C1 segment of cervical spinal cord (tissue), 14 donors: ENCODE measurements at regions not wholly inside any gene's neighbourhood (a gene's known extent, or its start where the extent isn't known, plus 50 kb on each side); places are given as distances from the start of the nearest gene placed in this dataset.
A peak's percentile ranks its signal among the peaks of the same experiment; 100 is the strongest.

Experiments used
- DNase-seq, 14 donors: peaks; one replicate each; lab custom pipeline; 2025; lab: John Stamatoyannopoulos, UW

DNA sequence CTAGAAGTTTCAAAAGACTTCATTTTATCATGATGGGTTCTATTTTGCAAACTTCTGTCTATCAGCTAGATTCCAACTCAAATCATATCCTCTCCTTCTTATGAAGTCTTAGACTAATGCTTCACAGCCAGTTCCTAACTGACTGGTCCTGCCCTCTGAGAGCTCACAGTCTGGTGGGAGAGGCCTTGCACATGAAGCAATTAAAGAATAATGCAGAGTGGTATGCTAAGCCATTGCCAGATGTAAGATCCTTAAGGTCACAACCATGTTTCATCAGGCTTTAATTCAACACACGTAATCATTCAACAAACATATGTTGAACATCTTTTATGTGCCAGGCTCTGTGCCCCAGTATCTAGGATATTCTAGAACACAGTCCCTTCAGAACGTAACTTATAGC lies 125.8 kb upstream of the TMPO start:
- DNase-seq = no peak

DNA sequence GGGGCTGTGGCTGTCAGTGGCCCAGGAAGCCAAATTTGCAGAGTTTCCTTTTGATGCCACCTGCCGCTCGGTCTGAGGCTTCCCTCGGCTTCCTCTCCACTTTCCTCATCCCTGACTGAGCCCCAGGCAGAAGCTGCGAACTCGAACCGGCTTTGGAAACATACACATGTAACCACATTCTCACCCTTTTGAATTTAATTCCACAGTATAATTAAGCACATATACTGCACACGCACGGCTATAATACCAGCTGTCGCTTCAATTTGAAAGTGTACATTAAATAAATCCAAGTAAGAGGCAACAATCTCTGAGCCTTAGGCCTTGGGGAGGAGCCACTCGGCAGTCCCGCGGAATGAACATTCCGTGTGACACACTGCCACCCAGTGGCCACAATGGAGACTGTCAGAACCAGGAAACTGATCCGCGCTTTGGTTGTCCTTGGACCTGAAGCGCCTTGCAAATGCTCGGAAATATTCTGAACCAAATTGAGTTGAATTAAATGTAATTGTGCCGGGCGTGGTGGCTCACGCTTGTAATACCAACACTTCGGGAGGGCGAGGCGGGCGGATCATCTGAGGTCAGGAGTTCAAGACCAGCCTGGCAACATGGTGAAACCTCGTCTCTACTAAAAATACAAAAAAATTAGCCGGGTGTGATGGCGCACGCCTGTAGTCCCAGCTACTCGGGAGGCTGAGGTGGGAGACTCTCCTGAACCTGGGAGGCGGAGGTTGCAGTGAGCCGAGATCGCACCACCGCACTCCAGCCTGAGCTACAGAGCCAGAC lies 117.9 kb upstream of the TMPO start:
- peak; percentile 7 to 84 (median 56) for DNase-seq

GRCh38 chr12:98399532-98399931 lies 115.9 kb upstream of the TMPO start:
- DNase-seq = no peak

DNA sequence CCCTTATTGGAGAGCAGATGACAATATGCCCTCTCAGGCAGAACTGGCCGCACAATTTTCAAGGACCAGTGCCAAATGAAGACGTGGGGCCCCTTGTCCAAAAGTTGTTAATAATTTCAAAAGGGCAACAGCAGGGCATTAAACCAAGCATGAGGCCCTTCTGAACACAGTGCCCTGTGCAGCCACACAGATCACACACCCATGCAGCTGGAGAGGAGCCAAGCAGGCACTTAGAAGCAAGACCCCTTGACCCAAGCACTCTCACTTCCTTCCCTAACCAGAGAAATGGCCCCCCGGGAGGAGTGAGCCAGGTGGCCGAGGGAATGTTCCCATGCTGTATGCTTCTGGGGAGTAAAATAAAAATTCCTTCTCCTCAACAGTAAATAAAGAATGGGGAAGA lies 114.0 kb upstream of the TMPO start:
- DNase-seq = no peak

- no peak for DNase-seq
Observed at GRCh38 chr12:98402091-98402490, 113.3 kb upstream of the TMPO start.

GRCh38 chr12:98402671-98403070 lies 112.7 kb upstream of the TMPO start:
- no peak for DNase-seq

DNA sequence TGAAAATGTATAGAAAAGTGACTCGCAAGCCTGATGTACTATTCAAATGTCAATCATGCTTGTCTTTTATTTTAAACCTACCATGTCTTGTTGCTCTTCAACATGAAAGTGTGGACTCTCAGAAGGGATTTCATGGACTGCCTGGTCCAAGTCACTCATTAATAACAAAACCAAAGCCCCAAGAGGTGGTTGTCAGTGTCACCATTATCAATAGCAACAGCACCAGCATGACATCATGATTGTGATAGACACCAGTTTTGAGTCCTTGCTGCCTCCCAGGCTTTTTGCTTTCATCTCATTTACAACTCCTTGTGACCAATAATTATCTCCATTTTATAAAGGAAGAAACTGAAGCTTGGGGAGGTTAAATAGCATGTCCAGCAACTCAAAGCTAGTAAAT lies 112.0 kb upstream of the TMPO start:
- DNase-seq = no peak

GRCh38 chr12:98403936-98404335 lies 111.5 kb upstream of the TMPO start:
- no peak for DNase-seq

- DNase-seq = no peak
Observed at GRCh38 chr12:98405805-98406366, 109.5 kb upstream of the TMPO start.

DNA sequence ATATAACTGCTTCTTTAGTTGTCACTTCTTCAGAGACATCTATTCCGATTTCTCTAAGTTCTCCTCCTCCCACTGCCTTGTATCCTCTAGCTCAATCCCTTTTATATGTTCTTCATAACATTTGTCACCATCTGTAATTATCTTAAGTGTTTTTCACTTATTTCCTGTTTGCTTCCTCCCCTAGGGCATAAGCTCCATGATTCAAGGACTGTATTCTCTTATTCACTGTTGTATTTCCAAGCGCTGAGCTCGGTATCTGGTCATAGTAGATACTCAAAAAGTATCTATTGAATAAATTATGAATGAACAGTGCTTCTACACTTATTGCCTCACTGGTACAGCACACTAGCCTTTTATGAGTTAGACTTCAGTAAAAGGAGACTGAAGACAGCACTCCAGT lies 109.0 kb upstream of the TMPO start:
- no peak for DNase-seq

- no peak for DNase-seq
Observed at GRCh38 chr12:98408681-98409080, 106.7 kb upstream of the TMPO start.

- DNase-seq = no peak
Observed at GRCh38 chr12:98409548-98409947, 105.8 kb upstream of the TMPO start.

DNA sequence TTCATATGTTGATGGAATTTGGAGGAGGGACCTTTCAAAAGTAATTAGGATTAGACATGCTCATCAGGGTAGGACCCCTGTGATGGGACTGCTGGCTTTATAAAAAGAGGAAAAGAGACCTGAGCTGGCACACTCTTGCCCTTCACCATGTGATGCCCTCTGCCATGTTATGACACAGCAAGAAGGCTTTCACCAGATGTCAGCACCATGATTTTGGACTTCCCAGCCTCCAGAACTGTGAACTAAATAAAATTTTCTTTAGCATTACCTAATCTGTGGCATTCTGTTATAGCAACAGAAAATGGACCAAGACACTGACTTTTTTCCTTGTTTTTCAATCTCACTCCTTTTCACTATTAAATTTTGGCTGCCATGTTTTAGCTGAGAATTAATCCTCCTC lies 105.0 kb upstream of the TMPO start:
- no peak for DNase-seq

GRCh38 chr12:98416845-98417244 lies 98.5 kb upstream of the TMPO start:
- no peak for DNase-seq

DNA sequence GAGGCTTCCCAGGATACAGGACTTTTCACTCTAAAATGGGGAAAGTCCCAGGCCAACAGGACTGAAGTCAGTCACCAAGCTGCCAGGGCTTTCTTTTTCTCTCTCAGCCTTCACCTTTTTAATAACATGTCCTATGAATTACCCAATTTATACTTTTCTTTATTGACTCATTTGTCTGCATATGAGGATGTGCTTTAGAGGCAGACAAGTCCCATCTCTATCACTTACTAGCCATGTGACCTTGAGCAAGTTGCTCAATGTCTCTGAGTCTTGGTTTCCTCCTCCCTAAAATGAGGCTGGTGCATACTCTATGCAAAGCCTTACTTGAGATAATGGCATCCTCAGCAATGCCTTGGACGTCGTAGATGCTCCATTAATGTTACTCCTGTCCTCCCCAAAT lies 98.1 kb upstream of the TMPO start:
- no peak for DNase-seq

DNA sequence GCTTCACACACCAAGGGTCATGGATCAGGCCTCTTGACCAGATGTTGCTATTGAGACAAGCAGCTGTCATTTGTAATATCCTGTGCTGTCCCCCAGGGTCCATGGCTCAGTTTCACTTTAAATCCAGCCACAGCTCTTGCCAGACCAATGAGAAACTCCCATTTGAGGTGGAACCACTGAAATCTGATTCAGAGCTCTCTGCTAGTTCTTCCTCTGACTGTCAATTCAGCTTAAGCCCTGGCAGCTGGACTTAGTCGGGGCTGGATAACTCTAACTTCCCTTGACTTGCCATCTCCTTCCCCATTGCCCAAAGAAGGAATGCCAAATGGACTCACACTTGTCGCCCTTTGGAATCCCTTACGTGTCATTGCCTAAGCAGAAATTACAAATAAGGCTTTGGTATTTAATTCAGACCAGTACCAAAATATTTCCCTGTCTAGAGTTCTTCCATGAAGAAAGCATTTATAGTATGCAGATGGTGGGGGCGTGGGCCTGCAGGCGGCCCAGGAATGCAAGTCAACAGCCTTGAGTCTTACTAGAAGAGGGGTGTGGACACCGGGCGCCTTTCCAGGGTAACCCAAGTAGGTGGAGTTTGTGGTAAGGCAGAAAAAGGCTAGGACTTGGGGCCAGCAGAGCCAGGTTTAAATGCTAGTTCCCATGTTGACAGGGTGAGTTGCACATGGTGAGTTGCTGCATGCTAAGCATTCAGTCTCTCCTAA lies 96.9 kb upstream of the TMPO start:
- DNase-seq = no peak

GRCh38 chr12:98419081-98419794 lies 96.2 kb upstream of the TMPO start:
- no peak for DNase-seq

GRCh38 chr12:98419795-98420404 lies 95.5 kb upstream of the TMPO start:
- DNase-seq = no peak

DNA sequence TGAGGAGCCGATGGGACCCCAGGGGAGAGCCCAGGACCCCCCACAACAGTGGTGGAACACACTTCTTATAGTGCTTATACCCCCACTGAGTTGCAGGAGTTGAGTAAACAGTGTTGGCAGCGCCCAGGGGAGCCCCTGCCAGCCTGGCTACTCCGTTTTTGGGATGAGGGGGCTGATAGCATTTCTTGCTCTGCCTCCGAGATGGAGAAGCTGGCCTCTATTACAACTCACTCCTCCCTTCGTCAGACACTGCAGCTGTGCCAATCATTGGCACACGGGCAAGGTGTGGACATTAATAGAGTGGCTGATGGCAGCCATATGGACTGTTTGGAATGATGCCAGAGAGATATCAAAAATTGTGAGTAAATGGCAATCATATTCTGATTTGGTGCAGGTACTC lies 94.9 kb upstream of the TMPO start:
- DNase-seq = peak in 1 of 14 donors; percentile 20

- peak in 1 of 14 donors; percentile 55 for DNase-seq
Observed at GRCh38 chr12:98421316-98421715, 94.1 kb upstream of the TMPO start.

- DNase-seq = no peak
Observed at GRCh38 chr12:98422359-98422758, 93.0 kb upstream of the TMPO start.

DNA sequence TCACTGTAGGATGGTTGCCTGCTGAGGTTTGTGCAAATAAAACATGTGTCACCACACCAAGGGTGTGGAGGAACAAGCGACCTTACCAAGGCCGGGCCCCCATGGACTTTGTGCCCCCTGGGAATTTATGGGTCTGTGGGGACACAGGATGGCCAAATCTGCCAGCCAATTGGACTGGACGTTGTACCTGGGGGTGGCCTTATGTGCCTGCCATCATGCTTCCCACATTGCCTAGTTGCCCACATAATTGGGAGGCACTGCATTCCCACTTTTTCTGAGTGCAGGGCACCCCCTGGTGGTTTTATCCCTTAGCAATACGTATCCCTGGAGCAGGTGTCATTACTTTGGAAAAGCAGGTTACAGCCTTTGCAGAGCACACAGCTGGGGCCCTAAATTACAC lies 92.6 kb upstream of the TMPO start:
- DNase-seq = no peak
